HEK293 (cell line): ENCODE measurements at regions not wholly inside any gene's neighbourhood (a gene's known extent, or its start where the extent isn't known, plus 50 kb on each side); places are given as distances from the start of the nearest gene placed in this dataset.

Experiments used
- CTCF ChIA-PET: fragments of 350-600 bp; formaldehyde crosslinking; extraction: SDS; loops from one replicate; lab custom pipeline; 2021; ENCODE audit warnings: antibody characterized with exemption; lab: Yijun Ruan, JAX
- POLR2A ChIA-PET: fragments of 300-600 bp; formaldehyde crosslinking; extraction: SDS; loops from one replicate; lab custom pipeline; 2020; ENCODE audit warnings: antibody characterized with exemption, inconsistent platforms; lab: Yijun Ruan, JAX
- H3K27ac ChIP-seq: fragments of 200-500 bp; sonication (Bioruptor generic); 2 replicates; pipeline ENCODE4 v1.5.1; 2014; ENCODE audit warnings: low read depth, low read length, control low read depth, inconsistent platforms; ENCODE audit errors: extremely low read depth
- H3K36me3 ChIP-seq, 2 experiments: fragments of 200-500 bp in 1 of 2; sonication (Bioruptor generic) in 1 of 2; 1 replicate in 1 of 2; 2 replicates in 1 of 2; pipeline ENCODE4 v1.5.1; 2014 to 2017; ENCODE audit warnings: inconsistent platforms in 2 of 2, low read length in 2 of 2; ENCODE audit not compliant: control insufficient read depth in 2 of 2, insufficient read depth in 1 of 2
- H3K4me1 ChIP-seq: fragments of 200-500 bp; sonication (Bioruptor generic); 2 replicates; pipeline ENCODE4 v1.5.1; 2014; ENCODE audit warnings: mild to moderate bottlenecking, low read length, inconsistent platforms; ENCODE audit not compliant: control insufficient read depth, insufficient read depth
- H3K4me3 ChIP-seq: 2 replicates; pipeline ENCODE4 v1.5.1; 2011; ENCODE audit warnings: low read depth, mild to moderate bottlenecking, control low read depth, low read length, moderate library complexity
- H3K9me3 ChIP-seq: fragments of 200-500 bp; sonication (Bioruptor generic); 2 replicates; pipeline ENCODE4 v1.5.1; 2014; ENCODE audit warnings: low read depth, low read length, inconsistent platforms; ENCODE audit not compliant: control insufficient read depth, insufficient read depth
- FEZF1 ChIP-seq: fragments of 450-650 bp; formaldehyde crosslinking; IDR thresholded peaks from 2 replicates; pipeline ENCODE4 v1.5.1; 2016; ENCODE audit warnings: missing biosample characterization, missing genetic modification characterization
- HOXD13 ChIP-seq: sonication (generic); formaldehyde crosslinking; IDR thresholded peaks from 2 replicates; pipeline ENCODE4 v1.8.0; 2022; ENCODE audit warnings: missing genetic modification reagents, borderline replicate concordance
- KLF7 ChIP-seq: fragments of 450-650 bp; formaldehyde crosslinking; IDR thresholded peaks from 2 replicates; pipeline ENCODE4 v1.5.1; 2016; ENCODE audit warnings: missing biosample characterization, missing genetic modification characterization, borderline replicate concordance
- MYNN ChIP-seq: fragments of 450-650 bp; formaldehyde crosslinking; IDR thresholded peaks from 2 replicates; pipeline ENCODE4 v1.5.1; 2016; ENCODE audit warnings: missing biosample characterization, missing genetic modification characterization, borderline replicate concordance
- OSR2 ChIP-seq: fragments of 450-650 bp; formaldehyde crosslinking; IDR thresholded peaks from 2 replicates; pipeline ENCODE4 v1.5.1; 2016; ENCODE audit warnings: missing biosample characterization, missing genetic modification characterization
- SP3 ChIP-seq: fragments of 450-650 bp; formaldehyde crosslinking; IDR thresholded peaks from 2 replicates; pipeline ENCODE4 v1.5.1; 2016; ENCODE audit warnings: missing biosample characterization, missing genetic modification characterization
- TCF7L2 ChIP-seq: IDR thresholded peaks from 2 replicates; pipeline ENCODE4 v1.6.1; 2011; ENCODE audit warnings: low read depth, mild to moderate bottlenecking, inconsistent platforms, low read length, moderate library complexity, borderline replicate concordance
- ZNF138 ChIP-seq: fragments of 450-650 bp; formaldehyde crosslinking; IDR thresholded peaks from 2 replicates; pipeline ENCODE4 v1.5.1; 2016; ENCODE audit warnings: missing biosample characterization, missing genetic modification characterization, borderline replicate concordance
- ZNF311 ChIP-seq: fragments of 450-650 bp; formaldehyde crosslinking; IDR thresholded peaks from 2 replicates; pipeline ENCODE4 v1.5.1; 2017; ENCODE audit warnings: missing biosample characterization, missing genetic modification characterization, borderline replicate concordance
- ZNF324 ChIP-seq: fragments of 450-650 bp; formaldehyde crosslinking; IDR thresholded peaks from 2 replicates; pipeline ENCODE4 v1.5.1; 2016; ENCODE audit warnings: missing biosample characterization, missing genetic modification characterization
- ZNF404 ChIP-seq: fragments of 450-650 bp; formaldehyde crosslinking; IDR thresholded peaks from 2 replicates; pipeline ENCODE4 v1.5.1; 2017; ENCODE audit warnings: missing biosample characterization, missing genetic modification characterization
- ZNF473 ChIP-seq: fragments of 450-650 bp; formaldehyde crosslinking; IDR thresholded peaks from 2 replicates; pipeline ENCODE4 v1.5.1; 2017; ENCODE audit warnings: missing biosample characterization, missing genetic modification characterization
- ZNF530 ChIP-seq: fragments of 450-650 bp; formaldehyde crosslinking; IDR thresholded peaks from 2 replicates; pipeline ENCODE4 v1.5.1; 2016; ENCODE audit warnings: low read depth, missing biosample characterization, missing genetic modification characterization
- ZNF558 ChIP-seq: fragments of 450-650 bp; formaldehyde crosslinking; IDR thresholded peaks from 2 replicates; pipeline ENCODE4 v1.5.1; 2016; ENCODE audit warnings: missing biosample characterization, missing genetic modification characterization
- ZNF623 ChIP-seq: fragments of 450-650 bp; formaldehyde crosslinking; IDR thresholded peaks from 2 replicates; pipeline ENCODE4 v1.5.1; 2016; ENCODE audit warnings: missing biosample characterization, missing genetic modification characterization
- ZNF701 ChIP-seq: fragments of 450-650 bp; formaldehyde crosslinking; IDR thresholded peaks from 2 replicates; pipeline ENCODE4 v1.5.1; 2016; ENCODE audit warnings: missing biosample characterization, missing genetic modification characterization
- ZNF707 ChIP-seq: fragments of 450-650 bp; formaldehyde crosslinking; IDR thresholded peaks from 2 replicates; pipeline ENCODE4 v1.5.1; 2016; ENCODE audit warnings: missing biosample characterization, missing genetic modification characterization
- ZNF76 ChIP-seq: fragments of 450-650 bp; formaldehyde crosslinking; IDR thresholded peaks from 2 replicates; pipeline ENCODE4; 2016; ENCODE audit warnings: low read depth, missing biosample characterization, missing genetic modification characterization, borderline replicate concordance
- ZSCAN23 ChIP-seq: fragments of 450-650 bp; formaldehyde crosslinking; IDR thresholded peaks from 2 replicates; pipeline ENCODE4 v1.5.1; 2016; ENCODE audit warnings: missing biosample characterization, missing genetic modification characterization
- TF ChIP-seq, protein P1 (sequence below): fragments of 450-650 bp; formaldehyde crosslinking; IDR thresholded peaks from 2 replicates; pipeline ENCODE4 v1.5.1; 2016; ENCODE audit warnings: missing biosample characterization, missing genetic modification characterization
- TF ChIP-seq, protein P2 (sequence below): fragments of 450-650 bp; formaldehyde crosslinking; IDR thresholded peaks from 2 replicates; pipeline ENCODE4 v1.5.1; 2017; ENCODE audit warnings: missing biosample characterization, missing genetic modification characterization
- TF ChIP-seq, protein P3 (sequence below): fragments of 450-650 bp; formaldehyde crosslinking; IDR thresholded peaks from 2 replicates; pipeline ENCODE4 v1.5.1; 2017; ENCODE audit warnings: missing biosample characterization, missing genetic modification characterization
- TF ChIP-seq, protein P4 (sequence below): fragments of 450-650 bp; formaldehyde crosslinking; IDR thresholded peaks from 2 replicates; pipeline ENCODE4 v1.5.1; 2016; ENCODE audit warnings: missing biosample characterization, missing genetic modification characterization

DNA sequence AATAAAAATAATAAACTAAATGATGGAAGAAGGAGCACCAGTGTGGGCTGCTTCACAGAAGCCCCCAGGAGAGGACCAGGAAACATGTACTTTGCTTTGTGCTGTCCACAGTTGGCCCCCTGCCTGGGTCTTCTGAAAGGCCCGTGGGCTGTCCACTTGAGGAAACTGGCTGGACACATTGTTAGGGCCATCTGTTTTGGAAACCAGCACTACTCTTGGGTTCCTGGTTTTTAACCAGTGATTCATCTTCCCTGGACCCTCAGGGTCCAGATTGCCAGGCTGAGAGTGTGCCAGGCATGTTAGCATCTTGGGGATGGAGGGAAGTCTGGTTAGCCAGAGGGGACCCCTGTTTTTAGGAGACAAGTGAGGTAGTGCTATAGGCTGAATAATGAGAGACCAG is 297.2 kb upstream of the C2CD4B start (continued):
- TF ChIP-seq FEZF1 (tag by site-specific recombination), result no peak
- no peak for TF ChIP-seq OSR2 (tag by site-specific recombination)
- TF ChIP-seq KLF7 (tag by site-specific recombination), result no peak
- TF ChIP-seq ZNF76, result no peak
- no peak for TF ChIP-seq ZNF138 (tag by site-specific recombination)

DNA sequence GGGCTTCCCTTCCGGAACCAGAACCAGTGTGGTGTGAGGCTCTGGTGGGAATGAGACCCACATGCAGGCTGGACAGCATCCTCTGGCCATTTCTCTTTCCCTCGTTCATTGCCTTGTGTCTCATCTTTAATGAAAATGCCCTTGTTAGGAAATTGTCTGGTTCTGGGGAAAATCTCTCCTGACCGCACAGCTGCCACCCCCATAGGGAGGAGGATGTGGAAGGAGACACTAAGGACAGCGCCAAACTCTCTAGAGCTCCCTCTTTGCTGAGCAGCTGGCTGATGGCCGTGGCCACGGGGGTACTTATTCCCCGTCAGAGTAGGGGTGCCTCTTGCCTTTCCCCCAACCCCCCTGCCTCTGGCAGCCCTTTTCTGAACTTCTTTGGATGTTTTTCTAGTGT is 297.6 kb upstream of the C2CD4B start:
- no peaks in the 10 kb centered on the region; the same call in 1 of the 2 replicates for H3K4me1 ChIP-seq
- ChIA-PET CTCF (no interaction called here), POLR2A (no interaction called here)
- H3K36me3 ChIP-seq, result no peaks in the 10 kb centered on the region
- no peak overlapping the region for H3K4me3 ChIP-seq
- TF ChIP-seq ZSCAN23 (tag by site-specific recombination) (no peak), SP3 (tag by site-specific recombination) (no peak), HOXD13 (CRISPR knock-in tag) (no peak), ZNF473 (tag by site-specific recombination) (no peak), ZNF701 (tag by site-specific recombination) (no peak), ZNF623 (tag by site-specific recombination) (no peak), MYNN (tag by site-specific recombination) (no peak), ZNF311 (no peak), ZNF324 (no peak)
- TF ChIP-seq, protein P1, sequence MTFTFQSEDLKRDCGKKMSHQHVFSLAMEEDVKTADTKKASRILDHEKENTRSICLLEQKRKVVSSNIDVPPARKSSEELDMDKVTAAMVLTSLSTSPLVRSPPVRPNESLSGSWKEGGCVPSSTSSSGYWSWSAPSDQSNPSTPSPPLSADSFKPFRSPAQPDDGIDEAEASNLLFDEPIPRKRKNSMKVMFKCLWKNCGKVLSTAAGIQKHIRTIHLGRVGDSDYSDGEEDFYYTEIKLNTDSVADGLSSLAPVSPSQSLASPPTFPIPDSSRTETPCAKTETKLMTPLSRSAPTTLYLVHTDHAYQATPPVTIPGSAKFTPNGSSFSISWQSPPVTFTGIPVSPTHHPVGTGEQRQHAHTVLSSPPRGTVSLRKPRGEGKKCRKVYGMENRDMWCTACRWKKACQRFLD (tag by site-specific recombination), result no peak
- TF ChIP-seq, protein P2, sequence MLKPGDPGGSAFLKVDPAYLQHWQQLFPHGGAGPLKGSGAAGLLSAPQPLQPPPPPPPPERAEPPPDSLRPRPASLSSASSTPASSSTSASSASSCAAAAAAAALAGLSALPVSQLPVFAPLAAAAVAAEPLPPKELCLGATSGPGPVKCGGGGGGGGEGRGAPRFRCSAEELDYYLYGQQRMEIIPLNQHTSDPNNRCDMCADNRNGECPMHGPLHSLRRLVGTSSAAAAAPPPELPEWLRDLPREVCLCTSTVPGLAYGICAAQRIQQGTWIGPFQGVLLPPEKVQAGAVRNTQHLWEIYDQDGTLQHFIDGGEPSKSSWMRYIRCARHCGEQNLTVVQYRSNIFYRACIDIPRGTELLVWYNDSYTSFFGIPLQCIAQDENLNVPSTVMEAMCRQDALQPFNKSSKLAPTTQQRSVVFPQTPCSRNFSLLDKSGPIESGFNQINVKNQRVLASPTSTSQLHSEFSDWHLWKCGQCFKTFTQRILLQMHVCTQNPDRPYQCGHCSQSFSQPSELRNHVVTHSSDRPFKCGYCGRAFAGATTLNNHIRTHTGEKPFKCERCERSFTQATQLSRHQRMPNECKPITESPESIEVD, result no peak
- H3K9me3 ChIP-seq, result no peaks in the 10 kb centered on the region
- H3K27ac ChIP-seq, result no peak overlapping the region

DNA sequence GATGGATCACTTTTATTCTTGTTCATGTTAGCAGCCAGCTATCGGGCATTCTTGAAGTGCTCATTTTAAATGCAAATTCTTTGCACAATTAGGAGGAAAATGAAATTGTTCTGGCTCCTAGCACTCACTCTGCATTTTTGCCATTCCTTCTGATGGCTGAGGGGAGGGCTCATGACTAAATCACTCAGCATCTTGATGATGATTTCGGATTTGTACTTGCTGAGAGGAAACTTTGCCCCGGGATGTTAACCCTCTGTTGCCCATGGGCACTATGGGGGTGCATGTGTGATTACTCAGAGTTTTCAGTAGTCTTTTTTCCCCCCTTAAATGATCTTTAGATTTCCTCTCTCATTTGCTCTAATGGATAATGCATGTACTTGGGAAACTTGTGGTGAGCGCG is 299.6 kb upstream of the C2CD4B start:
- ChIA-PET CTCF (no interaction called here), POLR2A (no interaction called here)
- no peaks in the 10 kb centered on the region for H3K4me1 ChIP-seq
- H3K36me3 ChIP-seq, result no peaks in the 10 kb centered on the region
- H3K9me3 ChIP-seq, result no peaks in the 10 kb centered on the region
- no peak overlapping the region for H3K4me3 ChIP-seq
- no peak overlapping the region for H3K27ac ChIP-seq
- TF ChIP-seq, protein P3, sequence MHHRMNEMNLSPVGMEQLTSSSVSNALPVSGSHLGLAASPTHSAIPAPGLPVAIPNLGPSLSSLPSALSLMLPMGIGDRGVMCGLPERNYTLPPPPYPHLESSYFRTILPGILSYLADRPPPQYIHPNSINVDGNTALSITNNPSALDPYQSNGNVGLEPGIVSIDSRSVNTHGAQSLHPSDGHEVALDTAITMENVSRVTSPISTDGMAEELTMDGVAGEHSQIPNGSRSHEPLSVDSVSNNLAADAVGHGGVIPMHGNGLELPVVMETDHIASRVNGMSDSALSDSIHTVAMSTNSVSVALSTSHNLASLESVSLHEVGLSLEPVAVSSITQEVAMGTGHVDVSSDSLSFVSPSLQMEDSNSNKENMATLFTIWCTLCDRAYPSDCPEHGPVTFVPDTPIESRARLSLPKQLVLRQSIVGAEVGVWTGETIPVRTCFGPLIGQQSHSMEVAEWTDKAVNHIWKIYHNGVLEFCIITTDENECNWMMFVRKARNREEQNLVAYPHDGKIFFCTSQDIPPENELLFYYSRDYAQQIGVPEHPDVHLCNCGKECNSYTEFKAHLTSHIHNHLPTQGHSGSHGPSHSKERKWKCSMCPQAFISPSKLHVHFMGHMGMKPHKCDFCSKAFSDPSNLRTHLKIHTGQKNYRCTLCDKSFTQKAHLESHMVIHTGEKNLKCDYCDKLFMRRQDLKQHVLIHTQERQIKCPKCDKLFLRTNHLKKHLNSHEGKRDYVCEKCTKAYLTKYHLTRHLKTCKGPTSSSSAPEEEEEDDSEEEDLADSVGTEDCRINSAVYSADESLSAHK, result no peak
- TF ChIP-seq ZNF404 (tag by site-specific recombination) (no peak), ZNF707 (tag by site-specific recombination) (no peak), TCF7L2 (no peak), FEZF1 (tag by site-specific recombination) (no peak), ZNF530 (tag by site-specific recombination) (no peak), ZNF558 (tag by site-specific recombination) (no peak)
- TF ChIP-seq, protein P4, sequence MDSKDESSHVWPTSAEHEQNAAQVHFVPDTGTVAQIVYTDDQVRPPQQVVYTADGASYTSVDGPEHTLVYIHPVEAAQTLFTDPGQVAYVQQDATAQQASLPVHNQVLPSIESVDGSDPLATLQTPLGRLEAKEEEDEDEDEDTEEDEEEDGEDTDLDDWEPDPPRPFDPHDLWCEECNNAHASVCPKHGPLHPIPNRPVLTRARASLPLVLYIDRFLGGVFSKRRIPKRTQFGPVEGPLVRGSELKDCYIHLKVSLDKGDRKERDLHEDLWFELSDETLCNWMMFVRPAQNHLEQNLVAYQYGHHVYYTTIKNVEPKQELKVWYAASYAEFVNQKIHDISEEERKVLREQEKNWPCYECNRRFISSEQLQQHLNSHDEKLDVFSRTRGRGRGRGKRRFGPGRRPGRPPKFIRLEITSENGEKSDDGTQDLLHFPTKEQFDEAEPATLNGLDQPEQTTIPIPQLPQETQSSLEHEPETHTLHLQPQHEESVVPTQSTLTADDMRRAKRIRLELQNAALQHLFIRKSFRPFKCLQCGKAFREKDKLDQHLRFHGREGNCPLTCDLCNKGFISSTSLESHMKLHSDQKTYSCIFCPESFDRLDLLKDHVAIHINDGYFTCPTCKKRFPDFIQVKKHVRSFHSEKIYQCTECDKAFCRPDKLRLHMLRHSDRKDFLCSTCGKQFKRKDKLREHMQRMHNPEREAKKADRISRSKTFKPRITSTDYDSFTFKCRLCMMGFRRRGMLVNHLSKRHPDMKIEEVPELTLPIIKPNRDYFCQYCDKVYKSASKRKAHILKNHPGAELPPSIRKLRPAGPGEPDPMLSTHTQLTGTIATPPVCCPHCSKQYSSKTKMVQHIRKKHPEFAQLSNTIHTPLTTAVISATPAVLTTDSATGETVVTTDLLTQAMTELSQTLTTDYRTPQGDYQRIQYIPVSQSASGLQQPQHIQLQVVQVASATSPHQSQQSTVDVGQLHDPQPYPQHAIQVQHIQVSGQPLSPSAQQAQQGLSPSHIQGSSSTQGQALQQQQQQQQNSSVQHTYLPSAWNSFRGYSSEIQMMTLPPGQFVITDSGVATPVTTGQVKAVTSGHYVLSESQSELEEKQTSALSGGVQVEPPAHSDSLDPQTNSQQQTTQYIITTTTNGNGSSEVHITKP (tag by site-specific recombination), result no peak
